ENCODE measurements at regions not wholly inside any gene's neighbourhood (a gene's known extent, or its start where the extent isn't known, plus 50 kb on each side); places are given as distances from the start of the nearest gene placed in this dataset.
A peak's percentile ranks its signal among the peaks of the same experiment; 100 is the strongest.

DNA sequence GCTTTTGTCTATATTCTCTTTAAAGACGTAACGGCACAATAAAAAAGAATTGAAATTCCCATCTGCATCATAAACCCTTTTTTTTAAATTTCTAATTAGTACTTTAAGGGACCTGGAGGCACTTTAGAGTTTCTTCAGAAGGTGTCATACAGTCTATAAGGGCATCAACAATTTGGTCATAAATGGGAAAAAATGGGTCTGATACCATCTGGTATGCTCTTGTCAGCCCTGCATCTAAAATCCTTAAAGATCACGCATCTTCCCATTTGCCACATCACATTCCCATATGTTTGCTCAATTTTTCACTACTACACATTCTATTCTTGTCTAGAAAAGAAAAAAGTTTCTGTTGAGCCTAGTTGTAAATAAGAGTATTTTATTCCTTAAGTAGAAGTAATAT, 53.8 kb downstream of the COX7C start:
- Histone ChIP-seq H4K20me1 (ENCODE audit: control insufficient read depth, extremely low read depth, insufficient read depth, low read length) (no peaks in the 10 kb centered on the region), H3K9ac (ENCODE audit: insufficient read depth, low read length) (no peak overlapping the region), H3K79me2 (ENCODE audit: control insufficient read depth, insufficient read depth, low read length) (no peaks in the 10 kb centered on the region), H3K9me3 (ENCODE audit: control insufficient read depth, insufficient read depth, low read depth, low read length) (no peaks in the 10 kb centered on the region), H3K27ac (ENCODE audit: insufficient read depth, low read length) (no peak overlapping the region), H3K36me3 (ENCODE audit: control insufficient read depth, insufficient read depth, low read length) (no peaks in the 10 kb centered on the region), H3K4me3 (replicated peaks in 1 of 4; ENCODE audit: control extremely low read depth in 1 of 4, insufficient read depth in 1 of 4, low read depth in 3 of 4, low read length in 4 of 4) (no peak overlapping the region), H3K27me3 (ENCODE audit: control insufficient read depth, insufficient read depth, low read length) (no peaks in the 10 kb centered on the region), H2AFZ (ENCODE audit: low read length) (no peak overlapping the region), H3K4me1 (ENCODE audit: control insufficient read depth, extremely low read depth, insufficient read depth, low read length) (no peaks in the 10 kb centered on the region), H3K4me2 (ENCODE audit: extremely low read depth, insufficient read depth, low read length) (no peak overlapping the region)
- DNase-seq (ENCODE audit: low read depth in 2 of 2): no peak
- TF ChIP-seq, protein P1, sequence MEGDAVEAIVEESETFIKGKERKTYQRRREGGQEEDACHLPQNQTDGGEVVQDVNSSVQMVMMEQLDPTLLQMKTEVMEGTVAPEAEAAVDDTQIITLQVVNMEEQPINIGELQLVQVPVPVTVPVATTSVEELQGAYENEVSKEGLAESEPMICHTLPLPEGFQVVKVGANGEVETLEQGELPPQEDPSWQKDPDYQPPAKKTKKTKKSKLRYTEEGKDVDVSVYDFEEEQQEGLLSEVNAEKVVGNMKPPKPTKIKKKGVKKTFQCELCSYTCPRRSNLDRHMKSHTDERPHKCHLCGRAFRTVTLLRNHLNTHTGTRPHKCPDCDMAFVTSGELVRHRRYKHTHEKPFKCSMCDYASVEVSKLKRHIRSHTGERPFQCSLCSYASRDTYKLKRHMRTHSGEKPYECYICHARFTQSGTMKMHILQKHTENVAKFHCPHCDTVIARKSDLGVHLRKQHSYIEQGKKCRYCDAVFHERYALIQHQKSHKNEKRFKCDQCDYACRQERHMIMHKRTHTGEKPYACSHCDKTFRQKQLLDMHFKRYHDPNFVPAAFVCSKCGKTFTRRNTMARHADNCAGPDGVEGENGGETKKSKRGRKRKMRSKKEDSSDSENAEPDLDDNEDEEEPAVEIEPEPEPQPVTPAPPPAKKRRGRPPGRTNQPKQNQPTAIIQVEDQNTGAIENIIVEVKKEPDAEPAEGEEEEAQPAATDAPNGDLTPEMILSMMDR (conservative IDR thresholded peaks at IDR 0.05 in 1 of 2, IDR thresholded peaks at IDR 0.05 in 1 of 2; ENCODE audit: low read depth in 1 of 2, low read length in 2 of 2): no peak
- no peak for TF ChIP-seq EZH2 (IDR thresholded peaks at IDR 0.05; ENCODE audit: low read length, missing control alignments)

DNA sequence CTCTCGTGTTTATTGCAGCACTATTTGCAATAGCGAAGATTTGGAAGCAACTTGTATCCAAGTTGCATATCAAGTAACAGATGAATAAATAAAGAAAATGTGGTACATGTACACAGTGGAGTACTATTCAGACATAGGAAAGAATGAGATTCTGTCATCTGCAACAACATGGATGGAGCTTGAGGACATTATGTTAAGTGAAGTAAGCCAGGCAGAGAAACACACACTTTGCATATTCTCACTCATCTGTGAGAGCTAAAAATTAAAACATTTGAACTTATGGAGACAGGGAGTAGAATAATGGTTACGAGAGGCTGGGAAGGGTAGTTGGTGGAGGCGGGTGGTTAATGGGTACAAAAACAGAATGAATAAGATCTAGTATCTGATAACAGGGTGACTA, 56.3 kb downstream of the COX7C start:
- no peak overlapping the region for H3K4me3 ChIP-seq (replicated peaks in 1 of 4; ENCODE audit: control extremely low read depth in 1 of 4, insufficient read depth in 1 of 4, low read depth in 3 of 4, low read length in 4 of 4)
- H4K20me1 ChIP-seq (ENCODE audit: control insufficient read depth, extremely low read depth, insufficient read depth, low read length): no peaks in the 10 kb centered on the region
- TF ChIP-seq, protein P1 (conservative IDR thresholded peaks at IDR 0.05 in 1 of 2, IDR thresholded peaks at IDR 0.05 in 1 of 2; ENCODE audit: low read depth in 1 of 2, low read length in 2 of 2): no peak
- no peak for TF ChIP-seq EZH2 (IDR thresholded peaks at IDR 0.05; ENCODE audit: low read length, missing control alignments)
- no peak overlapping the region for H3K9ac ChIP-seq (ENCODE audit: insufficient read depth, low read length)
- no peaks in the 10 kb centered on the region for H3K9me3 ChIP-seq (ENCODE audit: control insufficient read depth, insufficient read depth, low read depth, low read length)
- no peak overlapping the region for H3K27ac ChIP-seq (ENCODE audit: insufficient read depth, low read length)
- no peaks in the 10 kb centered on the region for H3K4me1 ChIP-seq (ENCODE audit: control insufficient read depth, extremely low read depth, insufficient read depth, low read length)
- no peak overlapping the region for H2AFZ ChIP-seq (ENCODE audit: low read length)
- no peaks in the 10 kb centered on the region for H3K36me3 ChIP-seq (ENCODE audit: control insufficient read depth, insufficient read depth, low read length)
- H3K4me2 ChIP-seq (ENCODE audit: extremely low read depth, insufficient read depth, low read length): no peak overlapping the region
- no peaks in the 10 kb centered on the region for H3K27me3 ChIP-seq (ENCODE audit: control insufficient read depth, insufficient read depth, low read length)
- no peaks in the 10 kb centered on the region for H3K79me2 ChIP-seq (ENCODE audit: control insufficient read depth, insufficient read depth, low read length)
- no peak for DNase-seq (ENCODE audit: low read depth in 2 of 2)

DNA sequence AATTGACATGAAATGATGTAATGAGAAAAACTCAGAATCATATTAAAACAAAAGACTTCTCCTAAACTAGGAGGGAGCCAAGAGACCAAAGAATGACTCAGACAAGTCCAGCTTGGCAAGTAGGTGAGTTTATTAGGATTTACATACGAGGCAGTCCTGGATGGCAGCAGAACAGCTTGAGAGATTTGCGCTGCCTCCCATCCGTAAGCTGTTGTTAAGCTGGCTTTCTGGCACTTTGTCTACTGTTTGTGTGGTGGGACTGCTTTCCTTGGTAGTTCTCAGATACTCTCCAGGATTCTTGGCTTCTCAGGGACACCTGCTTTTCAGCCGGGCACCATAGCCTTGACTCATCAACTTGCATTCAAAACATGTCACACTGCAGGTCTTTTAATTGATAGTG, 57.6 kb downstream of the COX7C start:
- H4K20me1 ChIP-seq (ENCODE audit: control insufficient read depth, extremely low read depth, insufficient read depth, low read length): no peaks in the 10 kb centered on the region
- no peak for TF ChIP-seq EZH2 (IDR thresholded peaks at IDR 0.05; ENCODE audit: low read length, missing control alignments)
- TF ChIP-seq, protein P1 (conservative IDR thresholded peaks at IDR 0.05 in 1 of 2, IDR thresholded peaks at IDR 0.05 in 1 of 2; ENCODE audit: low read depth in 1 of 2, low read length in 2 of 2): no peak
- DNase-seq (ENCODE audit: low read depth in 2 of 2): peak in 1 of 2 donors; percentile 20
- no peak overlapping the region for H3K4me3 ChIP-seq (replicated peaks in 1 of 4; ENCODE audit: control extremely low read depth in 1 of 4, insufficient read depth in 1 of 4, low read depth in 3 of 4, low read length in 4 of 4)
- H3K36me3 ChIP-seq (ENCODE audit: control insufficient read depth, insufficient read depth, low read length): no peaks in the 10 kb centered on the region
- H3K4me1 ChIP-seq (ENCODE audit: control insufficient read depth, extremely low read depth, insufficient read depth, low read length): no peaks in the 10 kb centered on the region
- no peaks in the 10 kb centered on the region for H3K79me2 ChIP-seq (ENCODE audit: control insufficient read depth, insufficient read depth, low read length)
- no peaks in the 10 kb centered on the region for H3K9me3 ChIP-seq (ENCODE audit: control insufficient read depth, insufficient read depth, low read depth, low read length)
- H2AFZ ChIP-seq (ENCODE audit: low read length): no peak overlapping the region
- H3K4me2 ChIP-seq (ENCODE audit: extremely low read depth, insufficient read depth, low read length): no peak overlapping the region
- no peak overlapping the region for H3K9ac ChIP-seq (ENCODE audit: insufficient read depth, low read length)
- no peaks in the 10 kb centered on the region for H3K27me3 ChIP-seq (ENCODE audit: control insufficient read depth, insufficient read depth, low read length)
- H3K27ac ChIP-seq (ENCODE audit: insufficient read depth, low read length): no peak overlapping the region
